HFFc6 (cell line): ENCODE measurements at regions not wholly inside any gene's neighbourhood (a gene's known extent, or its start where the extent isn't known, plus 50 kb on each side); places are given as distances from the start of the nearest gene placed in this dataset.

Experiments
- DNase-seq: peaks from one replicate; pipeline ENCODE4 v3.0.0-alpha.2; 2018
- H3K27ac Mint-ChIP-seq: 2 replicates; pipeline ENCODE4 v1.8.0; 2020; ENCODE audit warnings: mild to moderate bottlenecking, mixed read lengths
- H3K27me3 Mint-ChIP-seq: 2 replicates; pipeline ENCODE4 v1.8.0; 2021; ENCODE audit warnings: mild to moderate bottlenecking, moderate library complexity, mixed read lengths; ENCODE audit not compliant: insufficient read depth
- H3K36me3 Mint-ChIP-seq: 2 replicates; pipeline ENCODE4 v1.8.0; 2021; ENCODE audit warnings: low read depth, mixed read lengths
- H3K4me1 Mint-ChIP-seq: 2 replicates; pipeline ENCODE4 v1.8.0; 2020; ENCODE audit warnings: low read depth, mixed read lengths
- H3K4me3 Mint-ChIP-seq: 2 replicates; pipeline ENCODE4 v1.8.0; 2020; ENCODE audit warnings: mild to moderate bottlenecking, moderate library complexity, mixed read lengths
- H3K9me3 Mint-ChIP-seq: 2 replicates; pipeline ENCODE4 v1.8.0; 2020; ENCODE audit warnings: mild to moderate bottlenecking, mixed read lengths
- CTCF ChIP-seq: fragments of 200-600 bp; sonication (generic); IDR thresholded peaks from 2 replicates; pipeline ENCODE4 v1.5.0; 2021; ENCODE audit warnings: antibody characterized with exemption, mild to moderate bottlenecking

- no peak for DNase-seq
- no peak overlapping the region for H3K4me3 Mint-ChIP-seq
- peaks cover 4% of the 10 kb centered on the region; the same call in 1 of the 2 replicates for H3K9me3 Mint-ChIP-seq
- no peaks in the 10 kb centered on the region for H3K27me3 Mint-ChIP-seq
- TF ChIP-seq CTCF: no peak
- H3K27ac Mint-ChIP-seq: peak overlapping the region; percentile 28; the same call in 1 of the 2 replicates
- peaks cover 21% of the 10 kb centered on the region for H3K4me1 Mint-ChIP-seq
- no peaks in the 10 kb centered on the region for H3K36me3 Mint-ChIP-seq
Measured at GRCh38 chr3:178120367-178120766, 415.9 kb upstream of the KCNMB2 start.

- no peak for DNase-seq
- Mint-ChIP-seq H3K36me3 (peaks cover 7% of the 10 kb centered on the region; the same call in 1 of the 2 replicates), H3K4me1 (peaks cover 1% of the 10 kb centered on the region; the same call in 1 of the 2 replicates), H3K4me3 (no peak overlapping the region), H3K27me3 (no peaks in the 10 kb centered on the region), H3K9me3 (no peaks in the 10 kb centered on the region), H3K27ac (no peak overlapping the region)
- no peak for TF ChIP-seq CTCF
Measured at GRCh38 chr3:178126686-178127085, 409.6 kb upstream of the KCNMB2 start.

- Mint-ChIP-seq H3K27me3 (no peaks in the 10 kb centered on the region), H3K36me3 (peaks cover 7% of the 10 kb centered on the region; the same call in 1 of the 2 replicates), H3K4me1 (peaks cover 5% of the 10 kb centered on the region; the same call in 1 of the 2 replicates), H3K27ac (no peak overlapping the region), H3K4me3 (no peak overlapping the region), H3K9me3 (no peaks in the 10 kb centered on the region)
- no peak for TF ChIP-seq CTCF
- no peak for DNase-seq
Measured at GRCh38 chr3:178127221-178127620, 409.0 kb upstream of the KCNMB2 start.

GRCh38 chr3:178129109-178129508, 407.1 kb upstream of the KCNMB2 start:
- Mint-ChIP-seq H3K36me3 (peaks cover 7% of the 10 kb centered on the region; the same call in 1 of the 2 replicates), H3K27ac (no peak overlapping the region), H3K9me3 (no peaks in the 10 kb centered on the region), H3K27me3 (no peaks in the 10 kb centered on the region), H3K4me1 (peaks cover 5% of the 10 kb centered on the region; the same call in 1 of the 2 replicates), H3K4me3 (no peak overlapping the region)
- DNase-seq: no peak
- no peak for TF ChIP-seq CTCF

GRCh38 chr3:178131801-178132200, 404.4 kb upstream of the KCNMB2 start:
- Mint-ChIP-seq H3K4me3 (no peak overlapping the region), H3K9me3 (no peaks in the 10 kb centered on the region), H3K27ac (no peak overlapping the region), H3K27me3 (no peaks in the 10 kb centered on the region), H3K4me1 (peaks cover 8% of the 10 kb centered on the region), H3K36me3 (peaks cover 7% of the 10 kb centered on the region; the same call in 1 of the 2 replicates)
- TF ChIP-seq CTCF: no peak
- no peak for DNase-seq

GRCh38 chr3:178137206-178137605, 399.0 kb upstream of the KCNMB2 start:
- DNase-seq: no peak
- Mint-ChIP-seq H3K36me3 (no peaks in the 10 kb centered on the region), H3K27me3 (no peaks in the 10 kb centered on the region; the same call in 1 of the 2 replicates), H3K4me3 (no peak overlapping the region), H3K27ac (peak overlapping the region; percentile 37), H3K9me3 (no peaks in the 10 kb centered on the region), H3K4me1 (peaks cover 17% of the 10 kb centered on the region)
- TF ChIP-seq CTCF: no peak
